GM19397 (cell line): ENCODE measurements at regions not wholly inside any gene's neighbourhood (a gene's known extent, or its start where the extent isn't known, plus 50 kb on each side); places are given as distances from the start of the nearest gene placed in this dataset.
A peak's percentile ranks its signal among the peaks of the same experiment; 100 is the strongest.
"Not testable (repeated sequence)": the region's sequence is repeated elsewhere in the genome, so short reads cannot be mapped to it uniquely, and the experiment has no call there.

Experiments used
- ATAC-seq: cut with Tn5 transposase; IDR thresholded peaks from one replicate; pipeline ENCODE4 v1.9.1; 2021; ENCODE audit warnings: mild to moderate bottlenecking, moderate library complexity; ENCODE audit not compliant: unreplicated experiment

GRCh38 chr4:74505355-74505978 lies 60.5 kb downstream of the AREG start:
- ATAC-seq, result not testable (repeated sequence)

GRCh38 chr4:74509363-74509762 lies 64.4 kb downstream of the AREG start:
- ATAC-seq, result not testable (repeated sequence)

- no peak for ATAC-seq
Measured at GRCh38 chr4:74516303-74516702, 71.4 kb downstream of the AREG start.

- ATAC-seq, result no peak
Measured at GRCh38 chr4:74517996-74518395, 73.1 kb downstream of the AREG start.

GRCh38 chr4:74522251-74522991 lies 77.5 kb downstream of the AREG start:
- no peak for ATAC-seq

- no peak for ATAC-seq
Measured at GRCh38 chr4:74523096-74523495, 78.2 kb downstream of the AREG start.

- no peak for ATAC-seq
Measured at GRCh38 chr4:74524985-74525384, 80.0 kb downstream of the AREG start.

- no peak for ATAC-seq
Measured at GRCh38 chr4:74527049-74527448, 82.1 kb downstream of the AREG start.

- ATAC-seq, result no peak
Measured at GRCh38 chr4:74528178-74528577, 83.2 kb downstream of the AREG start.

GRCh38 chr4:74529284-74530041 lies 84.5 kb downstream of the AREG start:
- ATAC-seq, result no peak

- no peak for ATAC-seq
Measured at GRCh38 chr4:74531963-74532794, 87.2 kb downstream of the AREG start.

GRCh38 chr4:74534121-74534520 lies 89.2 kb downstream of the AREG start:
- no peak for ATAC-seq

- no peak for ATAC-seq
Measured at GRCh38 chr4:74534936-74535335, 90.0 kb downstream of the AREG start.

GRCh38 chr4:74535512-74535911 lies 90.6 kb downstream of the AREG start:
- ATAC-seq, result no peak

- no peak for ATAC-seq
Measured at GRCh38 chr4:74536557-74536956, 91.6 kb downstream of the AREG start.

GRCh38 chr4:74537459-74537858 lies 92.5 kb downstream of the AREG start:
- ATAC-seq, result no peak

- ATAC-seq, result no peak
Measured at GRCh38 chr4:74539044-74539790, 94.3 kb downstream of the AREG start.

GRCh38 chr4:74540193-74540592 lies 95.3 kb downstream of the AREG start:
- no peak for ATAC-seq

- no peak for ATAC-seq
Measured at GRCh38 chr4:74541667-74542066, 96.7 kb downstream of the AREG start.

GRCh38 chr4:74543231-74543781 lies 98.4 kb downstream of the AREG start:
- ATAC-seq, result peak; percentile 88
